HFFc6 (cell line): ENCODE measurements at regions not wholly inside any gene's neighbourhood (a gene's known extent, or its start where the extent isn't known, plus 50 kb on each side); places are given as distances from the start of the nearest gene placed in this dataset.
"Not testable (repeated sequence)": the region's sequence is repeated elsewhere in the genome, so short reads cannot be mapped to it uniquely, and the experiment has no call there.

ENCODE experiments used
- DNase-seq: peaks from one replicate; pipeline ENCODE4 v3.0.0-alpha.2; 2018
- H3K27ac Mint-ChIP-seq: 2 replicates; pipeline ENCODE4 v1.8.0; 2020; ENCODE audit warnings: mild to moderate bottlenecking, mixed read lengths
- H3K27me3 Mint-ChIP-seq: 2 replicates; pipeline ENCODE4 v1.8.0; 2021; ENCODE audit warnings: mild to moderate bottlenecking, moderate library complexity, mixed read lengths; ENCODE audit not compliant: insufficient read depth
- H3K36me3 Mint-ChIP-seq: 2 replicates; pipeline ENCODE4 v1.8.0; 2021; ENCODE audit warnings: low read depth, mixed read lengths
- H3K4me1 Mint-ChIP-seq: 2 replicates; pipeline ENCODE4 v1.8.0; 2020; ENCODE audit warnings: low read depth, mixed read lengths
- H3K4me3 Mint-ChIP-seq: 2 replicates; pipeline ENCODE4 v1.8.0; 2020; ENCODE audit warnings: mild to moderate bottlenecking, moderate library complexity, mixed read lengths
- H3K9me3 Mint-ChIP-seq: 2 replicates; pipeline ENCODE4 v1.8.0; 2020; ENCODE audit warnings: mild to moderate bottlenecking, mixed read lengths
- CTCF ChIP-seq: fragments of 200-600 bp; sonication (generic); IDR thresholded peaks from 2 replicates; pipeline ENCODE4 v1.5.0; 2021; ENCODE audit warnings: antibody characterized with exemption, mild to moderate bottlenecking

- no peaks in the 10 kb centered on the region for H3K4me1 Mint-ChIP-seq
- DNase-seq = no peak
- no peak overlapping the region for H3K27ac Mint-ChIP-seq
- no peaks in the 10 kb centered on the region for H3K9me3 Mint-ChIP-seq
- H3K4me3 Mint-ChIP-seq = no peak overlapping the region
- TF ChIP-seq CTCF = no peak
- peaks cover 8% of the 10 kb centered on the region; the same call in 1 of the 2 replicates for H3K27me3 Mint-ChIP-seq
- H3K36me3 Mint-ChIP-seq = no peaks in the 10 kb centered on the region
These were observed 110.3 kb upstream of the DIAPH3 start for GRCh38 chr13:60273971-60274527.

- Mint-ChIP-seq H3K9me3 (no peaks in the 10 kb centered on the region), H3K4me3 (no peak overlapping the region), H3K27ac (no peak overlapping the region), H3K36me3 (no peaks in the 10 kb centered on the region), H3K4me1 (no peaks in the 10 kb centered on the region), H3K27me3 (peaks cover 8% of the 10 kb centered on the region; the same call in 1 of the 2 replicates)
- no peak for TF ChIP-seq CTCF
- no peak for DNase-seq
These were observed 110.9 kb upstream of the DIAPH3 start for GRCh38 chr13:60274655-60275054.

GRCh38 chr13:60275208-60275607, 111.5 kb upstream of the DIAPH3 start:
- Mint-ChIP-seq H3K9me3 (no peaks in the 10 kb centered on the region), H3K27ac (no peak overlapping the region), H3K4me3 (no peak overlapping the region), H3K4me1 (no peaks in the 10 kb centered on the region), H3K36me3 (no peaks in the 10 kb centered on the region), H3K27me3 (peaks cover 8% of the 10 kb centered on the region; the same call in 1 of the 2 replicates)
- no peak for DNase-seq
- TF ChIP-seq CTCF = no peak

- peaks cover 11% of the 10 kb centered on the region for H3K27me3 Mint-ChIP-seq
- not testable (repeated sequence) for H3K9me3 Mint-ChIP-seq, H3K4me1 Mint-ChIP-seq, H3K27ac Mint-ChIP-seq, H3K4me3 Mint-ChIP-seq, H3K36me3 Mint-ChIP-seq, DNase-seq
These were observed 116.5 kb upstream of the TDRD3 start for GRCh38 chr13:60280524-60280923.

- no peaks in the 10 kb centered on the region for H3K4me1 Mint-ChIP-seq
- DNase-seq = no peak
- H3K27ac Mint-ChIP-seq = no peak overlapping the region
- H3K27me3 Mint-ChIP-seq = peaks cover 8% of the 10 kb centered on the region
- TF ChIP-seq CTCF = no peak
- no peaks in the 10 kb centered on the region for H3K36me3 Mint-ChIP-seq
- no peaks in the 10 kb centered on the region for H3K9me3 Mint-ChIP-seq
- H3K4me3 Mint-ChIP-seq = no peak overlapping the region
These were observed 114.8 kb upstream of the TDRD3 start for GRCh38 chr13:60282186-60282585.

GRCh38 chr13:60282708-60283107, 114.3 kb upstream of the TDRD3 start:
- Mint-ChIP-seq H3K4me1 (no peaks in the 10 kb centered on the region), H3K4me3 (no peak overlapping the region), H3K9me3 (no peaks in the 10 kb centered on the region), H3K36me3 (no peaks in the 10 kb centered on the region), H3K27me3 (peaks cover 8% of the 10 kb centered on the region), H3K27ac (no peak overlapping the region)
- no peak for DNase-seq
- no peak for TF ChIP-seq CTCF
